GM12878 (cell line): ENCODE measurements at regions not wholly inside any gene's neighbourhood (a gene's known extent, or its start where the extent isn't known, plus 50 kb on each side); places are given as distances from the start of the nearest gene placed in this dataset.

Source experiments
- ATAC-seq: fragments of 200-7000 bp; cut with Tn5 transposase; 3 replicates; pipeline ENCODE4 v1.9.1; 2020; ENCODE audit warnings: mild to moderate bottlenecking, moderate library complexity
- BruUV-seq: library from RNA; stranded (reverse); fragments of 400-500 nt; replicated peaks from 2 replicates; lab custom pipeline; 2021; lab: Mats Ljungman, UMichigan
- CTCF ChIA-PET: fragments of 300-600 bp; sonication (Branson Sonifier 250); formaldehyde crosslinking; extraction: SDS; loops from one replicate; lab custom pipeline; 2021; ENCODE audit warnings: inconsistent platforms; lab: Yijun Ruan, JAX
- POLR2A ChIA-PET: fragments of 350-600 bp; formaldehyde crosslinking; extraction: SDS; loops from one replicate; lab custom pipeline; 2021; ENCODE audit warnings: inconsistent platforms; lab: Charles Lee
- RAD21 ChIA-PET: fragments of 300-600 bp; sonication (Branson Sonifier 250); formaldehyde crosslinking; loops from one replicate; lab custom pipeline; 2023; ENCODE audit warnings: antibody characterized with exemption; ENCODE audit not compliant: unreplicated experiment; lab: Charles Lee
- SMC1A ChIA-PET: fragments of 300-600 bp; sonication (Branson Sonifier 250); formaldehyde crosslinking; loops from one replicate; lab custom pipeline; 2023; ENCODE audit not compliant: unreplicated experiment, uncharacterized antibody; lab: Charles Lee
- DNase-seq: peaks from one replicate; pipeline ENCODE4 v3.0.0-alpha.2; 2011; ENCODE audit warnings: low read depth, low spot score
- FAIRE-seq: peaks from 3 replicates; lab custom pipeline; 2011; peaks lifted over from hg19 to GRCh38; lab: Jason Lieb, UNC
- H2AFZ ChIP-seq: 2 replicates; pipeline ENCODE4 v1.6.0; 2011; ENCODE audit warnings: low read depth, low read length, control low read depth; ENCODE audit not compliant: control insufficient read depth
- H3K27ac ChIP-seq: 2 replicates; pipeline ENCODE4 v1.5.1; 2011; ENCODE audit warnings: control low read depth; ENCODE audit not compliant: control insufficient read depth, insufficient read depth
- H3K27me3 ChIP-seq, 2 experiments: replicated peaks in 1 of 2; 2 replicates each; pipeline versions ENCODE4 v1.6.0 to v1.6.1; 2011; ENCODE audit warnings: low read length in 1 of 2; ENCODE audit not compliant: control insufficient read depth in 2 of 2, insufficient read depth in 2 of 2
- H3K36me3 ChIP-seq, 2 experiments: 2 replicates each; pipeline ENCODE4 v1.5.1; 2011; ENCODE audit warnings: low read length in 1 of 2; ENCODE audit not compliant: control insufficient read depth in 2 of 2, insufficient read depth in 2 of 2
- H3K4me1 ChIP-seq: 2 replicates; pipeline ENCODE4 v1.6.1; 2011; ENCODE audit warnings: mild to moderate bottlenecking, low read length, moderate library complexity, mixed read lengths; ENCODE audit not compliant: control insufficient read depth, insufficient read depth
- H3K4me2 ChIP-seq: 2 replicates; pipeline ENCODE4 v1.6.0; 2011; ENCODE audit warnings: control low read depth; ENCODE audit not compliant: control insufficient read depth, insufficient read depth
- H3K4me3 ChIP-seq: fragments of 200-600 bp; sonication (generic); 2 replicates; pipeline ENCODE4 v1.5.1; 2016
- H3K79me2 ChIP-seq: 2 replicates; pipeline ENCODE4 v1.6.0; 2011; ENCODE audit warnings: low read length; ENCODE audit not compliant: control insufficient read depth, insufficient read depth
- H3K9ac ChIP-seq: 2 replicates; pipeline ENCODE4 v1.8.0; 2011; ENCODE audit warnings: low read length, control low read depth, mixed read lengths; ENCODE audit not compliant: control insufficient read depth, insufficient read depth
- H3K9me3 ChIP-seq: replicated peaks from 3 replicates; pipeline ENCODE4 v1.5.1; 2011; ENCODE audit warnings: mild to moderate bottlenecking, low read length; ENCODE audit not compliant: control insufficient read depth, insufficient read depth
- H4K20me1 ChIP-seq: 2 replicates; pipeline ENCODE4 v1.6.0; 2011; ENCODE audit not compliant: control insufficient read depth, insufficient read depth
- HDAC2 ChIP-seq: fragments of 200-600 bp; sonication (generic); IDR thresholded peaks from 2 replicates; pipeline ENCODE4 v1.6.1; 2017
- IKZF2 ChIP-seq, 2 experiments: fragments of 450-650 bp; IDR thresholded peaks; 2 replicates each; pipeline ENCODE4 v1.6.1; 2017; ENCODE audit warnings: mild to moderate bottlenecking in 2 of 2, moderate library complexity in 2 of 2
- MTA3 ChIP-seq: IDR thresholded peaks from 2 replicates; pipeline ENCODE4 v1.6.1; 2012; ENCODE audit warnings: low read length, inconsistent platforms, borderline replicate concordance
- NBN ChIP-seq: fragments of 450-650 bp; IDR thresholded peaks from 2 replicates; pipeline ENCODE4 v1.6.1; 2016
- POLR2AphosphoS2 ChIP-seq: IDR thresholded peaks from 2 replicates; pipeline ENCODE4 v1.6.1; 2011; ENCODE audit warnings: low read depth, mild to moderate bottlenecking, low read length, improper control_type of control experiment, moderate library complexity
- RB1 ChIP-seq: fragments of 450-650 bp; formaldehyde crosslinking; IDR thresholded peaks from 2 replicates; pipeline ENCODE4 v1.6.1; 2017; ENCODE audit warnings: mild to moderate bottlenecking, borderline replicate concordance
- RUNX3 ChIP-seq: IDR thresholded peaks from 2 replicates; pipeline ENCODE4 v1.6.1; 2012; ENCODE audit warnings: low read length, inconsistent platforms
- WGBS: methylation state at CpG from one replicate; pipeline ENCODE4 v1.1.6; 2016; ENCODE audit warnings: low lambda C conversion rate; ENCODE audit not compliant: insufficient replicate concordance, insufficient coverage; ENCODE audit errors: missing lambda C conversion rate; 5-methylcytosine and 5-hydroxymethylcytosine counted together
- in situ Hi-C: fragments of 300-500 bp; cut with MboI; formaldehyde crosslinking; loops from 9 replicates; pipeline ENCODE4 v1.14.3; 2018; ENCODE audit warnings: mixed read lengths
- intact Hi-C: fragments of 100-400 bp; cut with micrococcal nuclease; formaldehyde crosslinking; loops from one replicate; pipeline ENCODE4 v1.14.2; 2022; ENCODE audit not compliant: unreplicated experiment
- TF ChIP-seq, protein P1 (sequence below): fragments of 450-650 bp; IDR thresholded peaks from 2 replicates; pipeline ENCODE4 v1.6.1; 2018; ENCODE audit warnings: borderline replicate concordance, mild to moderate bottlenecking; ENCODE audit not compliant: partially characterized antibody
- TF ChIP-seq, protein P2 (sequence below), 3 experiments: IDR thresholded peaks in 2 of 3; conservative IDR thresholded peaks in 1 of 3; 2 replicates each; pipeline ENCODE4 v1.5.1; 2011; ENCODE audit warnings: low read depth in 3 of 3, low read length in 3 of 3, mild to moderate bottlenecking in 3 of 3, control low read depth in 2 of 3, moderate library complexity in 2 of 3, inconsistent platforms in 1 of 3, mixed read lengths in 1 of 3; ENCODE audit not compliant: control insufficient read depth in 2 of 3, insufficient read depth in 1 of 3; ENCODE audit errors: extremely low read depth in 1 of 3
- TF ChIP-seq, protein P3 (sequence below): fragments of 450-650 bp; IDR thresholded peaks from 2 replicates; pipeline ENCODE4 v1.6.1; 2017; ENCODE audit warnings: low read depth, mild to moderate bottlenecking, moderate library complexity
- TF ChIP-seq, protein P4 (sequence below): IDR thresholded peaks from 2 replicates; pipeline ENCODE4 v1.6.1; 2012; ENCODE audit warnings: improper control_type of control experiment, low read depth, low read length; ENCODE audit not compliant: insufficient replicate concordance

DNA sequence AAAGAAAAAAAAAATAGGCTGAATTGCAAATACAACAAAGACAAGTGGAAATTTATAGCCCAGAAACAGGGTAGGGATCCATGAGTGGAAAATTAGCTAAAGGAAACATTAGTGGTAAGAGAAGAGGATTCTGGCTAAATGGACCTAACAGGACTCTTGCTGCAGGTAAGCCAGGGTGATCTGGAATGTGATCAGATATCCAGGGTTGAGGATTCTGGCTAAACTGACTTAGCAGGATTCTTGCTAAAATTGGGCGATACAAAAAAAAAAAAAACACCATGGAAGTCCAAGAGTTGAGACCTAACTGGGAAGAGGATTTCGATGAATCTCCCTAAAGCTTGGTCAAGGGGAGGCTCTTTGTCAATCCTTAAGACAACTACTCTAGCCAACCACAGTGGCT lies 61.7 kb upstream of the ATF7IP2 start:
- H3K27ac ChIP-seq: no peak overlapping the region
- H3K4me2 ChIP-seq: no peak overlapping the region
- BruUV-seq: no TSS peak
- H2AFZ ChIP-seq: no peak overlapping the region
- WGBS: 34% methylated on average over 2 of the region's 2 CpGs
- DNase-seq (no peak), FAIRE-seq (peak; percentile 27), ATAC-seq (no peak)
- no peaks in the 10 kb centered on the region for H3K4me1 ChIP-seq
- H3K79me2 ChIP-seq: no peaks in the 10 kb centered on the region
- intact Hi-C loops: no loop called here
- RAD21 ChIA-PET: interaction anchor here (1.9 kb wide), 1 partner anchor 10 kb away, joined by 12 read pairs; no protein-coding TSS in a partner anchor
- H3K27me3 ChIP-seq: no peaks in the 10 kb centered on the region
- no peak overlapping the region for H3K9ac ChIP-seq
- in situ Hi-C loops: loop anchor here (25.0 kb wide), 1 partner anchor 563 kb away; the partner anchor contains the start of gene CIITA
- no peaks in the 10 kb centered on the region; the same call in 2 of the 3 replicates for H3K9me3 ChIP-seq
- CTCF ChIA-PET: interaction anchor here (0.9 kb wide), 1 partner anchor 67 kb away, joined by 3 read pairs; no protein-coding TSS in a partner anchor
- SMC1A ChIA-PET: interaction anchor here (1.9 to 2.5 kb wide), 2 partner anchors 10 to 67 kb away, joined by 6 to 11 read pairs; no protein-coding TSS in a partner anchor
- H3K4me3 ChIP-seq: no peak overlapping the region
- no peaks in the 10 kb centered on the region for H4K20me1 ChIP-seq
- no peaks in the 10 kb centered on the region for H3K36me3 ChIP-seq
- POLR2A ChIA-PET: interaction anchor here (0.6 kb wide), 2 partner anchors 18 to 46 kb away, joined by 3 read pairs; no protein-coding TSS in a partner anchor
- no peak for TF ChIP-seq HDAC2
- TF ChIP-seq, protein P1, sequence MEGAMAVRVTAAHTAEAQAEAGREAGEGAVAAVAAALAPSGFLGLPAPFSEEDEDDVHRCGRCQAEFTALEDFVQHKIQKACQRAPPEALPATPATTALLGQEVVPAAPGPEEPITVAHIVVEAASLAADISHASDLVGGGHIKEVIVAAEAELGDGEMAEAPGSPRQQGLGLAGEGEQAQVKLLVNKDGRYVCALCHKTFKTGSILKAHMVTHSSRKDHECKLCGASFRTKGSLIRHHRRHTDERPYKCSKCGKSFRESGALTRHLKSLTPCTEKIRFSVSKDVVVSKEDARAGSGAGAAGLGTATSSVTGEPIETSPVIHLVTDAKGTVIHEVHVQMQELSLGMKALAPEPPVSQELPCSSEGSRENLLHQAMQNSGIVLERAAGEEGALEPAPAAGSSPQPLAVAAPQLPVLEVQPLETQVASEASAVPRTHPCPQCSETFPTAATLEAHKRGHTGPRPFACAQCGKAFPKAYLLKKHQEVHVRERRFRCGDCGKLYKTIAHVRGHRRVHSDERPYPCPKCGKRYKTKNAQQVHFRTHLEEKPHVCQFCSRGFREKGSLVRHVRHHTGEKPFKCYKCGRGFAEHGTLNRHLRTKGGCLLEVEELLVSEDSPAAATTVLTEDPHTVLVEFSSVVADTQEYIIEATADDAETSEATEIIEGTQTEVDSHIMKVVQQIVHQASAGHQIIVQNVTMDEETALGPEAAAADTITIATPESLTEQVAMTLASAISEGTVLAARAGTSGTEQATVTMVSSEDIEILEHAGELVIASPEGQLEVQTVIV: no peak
- TF ChIP-seq, protein P2, sequence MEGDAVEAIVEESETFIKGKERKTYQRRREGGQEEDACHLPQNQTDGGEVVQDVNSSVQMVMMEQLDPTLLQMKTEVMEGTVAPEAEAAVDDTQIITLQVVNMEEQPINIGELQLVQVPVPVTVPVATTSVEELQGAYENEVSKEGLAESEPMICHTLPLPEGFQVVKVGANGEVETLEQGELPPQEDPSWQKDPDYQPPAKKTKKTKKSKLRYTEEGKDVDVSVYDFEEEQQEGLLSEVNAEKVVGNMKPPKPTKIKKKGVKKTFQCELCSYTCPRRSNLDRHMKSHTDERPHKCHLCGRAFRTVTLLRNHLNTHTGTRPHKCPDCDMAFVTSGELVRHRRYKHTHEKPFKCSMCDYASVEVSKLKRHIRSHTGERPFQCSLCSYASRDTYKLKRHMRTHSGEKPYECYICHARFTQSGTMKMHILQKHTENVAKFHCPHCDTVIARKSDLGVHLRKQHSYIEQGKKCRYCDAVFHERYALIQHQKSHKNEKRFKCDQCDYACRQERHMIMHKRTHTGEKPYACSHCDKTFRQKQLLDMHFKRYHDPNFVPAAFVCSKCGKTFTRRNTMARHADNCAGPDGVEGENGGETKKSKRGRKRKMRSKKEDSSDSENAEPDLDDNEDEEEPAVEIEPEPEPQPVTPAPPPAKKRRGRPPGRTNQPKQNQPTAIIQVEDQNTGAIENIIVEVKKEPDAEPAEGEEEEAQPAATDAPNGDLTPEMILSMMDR (IDR thresholded peaks at IDR 0.05 in 2 of 3, conservative IDR thresholded peaks at IDR 0.05 in 1 of 3; ENCODE audit: control insufficient read depth in 2 of 3, extremely low read depth in 1 of 3, insufficient read depth in 1 of 3, low read depth in 3 of 3, low read length in 3 of 3): no peak
- no peak for TF ChIP-seq IKZF2 (IDR thresholded peaks at IDR 0.05)
- no peak for TF ChIP-seq MTA3
- TF ChIP-seq NBN: no peak
- TF ChIP-seq, protein P3, sequence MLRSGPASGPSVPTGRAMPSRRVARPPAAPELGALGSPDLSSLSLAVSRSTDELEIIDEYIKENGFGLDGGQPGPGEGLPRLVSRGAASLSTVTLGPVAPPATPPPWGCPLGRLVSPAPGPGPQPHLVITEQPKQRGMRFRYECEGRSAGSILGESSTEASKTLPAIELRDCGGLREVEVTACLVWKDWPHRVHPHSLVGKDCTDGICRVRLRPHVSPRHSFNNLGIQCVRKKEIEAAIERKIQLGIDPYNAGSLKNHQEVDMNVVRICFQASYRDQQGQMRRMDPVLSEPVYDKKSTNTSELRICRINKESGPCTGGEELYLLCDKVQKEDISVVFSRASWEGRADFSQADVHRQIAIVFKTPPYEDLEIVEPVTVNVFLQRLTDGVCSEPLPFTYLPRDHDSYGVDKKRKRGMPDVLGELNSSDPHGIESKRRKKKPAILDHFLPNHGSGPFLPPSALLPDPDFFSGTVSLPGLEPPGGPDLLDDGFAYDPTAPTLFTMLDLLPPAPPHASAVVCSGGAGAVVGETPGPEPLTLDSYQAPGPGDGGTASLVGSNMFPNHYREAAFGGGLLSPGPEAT: no peak
- TF ChIP-seq RUNX3: no peak
- TF ChIP-seq RB1: no peak
- TF ChIP-seq, protein P4, sequence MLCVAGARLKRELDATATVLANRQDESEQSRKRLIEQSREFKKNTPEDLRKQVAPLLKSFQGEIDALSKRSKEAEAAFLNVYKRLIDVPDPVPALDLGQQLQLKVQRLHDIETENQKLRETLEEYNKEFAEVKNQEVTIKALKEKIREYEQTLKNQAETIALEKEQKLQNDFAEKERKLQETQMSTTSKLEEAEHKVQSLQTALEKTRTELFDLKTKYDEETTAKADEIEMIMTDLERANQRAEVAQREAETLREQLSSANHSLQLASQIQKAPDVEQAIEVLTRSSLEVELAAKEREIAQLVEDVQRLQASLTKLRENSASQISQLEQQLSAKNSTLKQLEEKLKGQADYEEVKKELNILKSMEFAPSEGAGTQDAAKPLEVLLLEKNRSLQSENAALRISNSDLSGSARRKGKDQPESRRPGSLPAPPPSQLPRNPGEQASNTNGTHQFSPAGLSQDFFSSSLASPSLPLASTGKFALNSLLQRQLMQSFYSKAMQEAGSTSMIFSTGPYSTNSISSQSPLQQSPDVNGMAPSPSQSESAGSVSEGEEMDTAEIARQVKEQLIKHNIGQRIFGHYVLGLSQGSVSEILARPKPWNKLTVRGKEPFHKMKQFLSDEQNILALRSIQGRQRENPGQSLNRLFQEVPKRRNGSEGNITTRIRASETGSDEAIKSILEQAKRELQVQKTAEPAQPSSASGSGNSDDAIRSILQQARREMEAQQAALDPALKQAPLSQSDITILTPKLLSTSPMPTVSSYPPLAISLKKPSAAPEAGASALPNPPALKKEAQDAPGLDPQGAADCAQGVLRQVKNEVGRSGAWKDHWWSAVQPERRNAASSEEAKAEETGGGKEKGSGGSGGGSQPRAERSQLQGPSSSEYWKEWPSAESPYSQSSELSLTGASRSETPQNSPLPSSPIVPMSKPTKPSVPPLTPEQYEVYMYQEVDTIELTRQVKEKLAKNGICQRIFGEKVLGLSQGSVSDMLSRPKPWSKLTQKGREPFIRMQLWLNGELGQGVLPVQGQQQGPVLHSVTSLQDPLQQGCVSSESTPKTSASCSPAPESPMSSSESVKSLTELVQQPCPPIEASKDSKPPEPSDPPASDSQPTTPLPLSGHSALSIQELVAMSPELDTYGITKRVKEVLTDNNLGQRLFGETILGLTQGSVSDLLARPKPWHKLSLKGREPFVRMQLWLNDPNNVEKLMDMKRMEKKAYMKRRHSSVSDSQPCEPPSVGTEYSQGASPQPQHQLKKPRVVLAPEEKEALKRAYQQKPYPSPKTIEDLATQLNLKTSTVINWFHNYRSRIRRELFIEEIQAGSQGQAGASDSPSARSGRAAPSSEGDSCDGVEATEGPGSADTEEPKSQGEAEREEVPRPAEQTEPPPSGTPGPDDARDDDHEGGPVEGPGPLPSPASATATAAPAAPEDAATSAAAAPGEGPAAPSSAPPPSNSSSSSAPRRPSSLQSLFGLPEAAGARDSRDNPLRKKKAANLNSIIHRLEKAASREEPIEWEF: no peak
- TF ChIP-seq POLR2AphosphoS2: no peak
